ENCODE measurements at regions not wholly inside any gene's neighbourhood (a gene's known extent, or its start where the extent isn't known, plus 50 kb on each side); places are given as distances from the start of the nearest gene placed in this dataset.
"Not testable (repeated sequence)": the region's sequence is repeated elsewhere in the genome, so short reads cannot be mapped to it uniquely, and the experiment has no call there.

DNA sequence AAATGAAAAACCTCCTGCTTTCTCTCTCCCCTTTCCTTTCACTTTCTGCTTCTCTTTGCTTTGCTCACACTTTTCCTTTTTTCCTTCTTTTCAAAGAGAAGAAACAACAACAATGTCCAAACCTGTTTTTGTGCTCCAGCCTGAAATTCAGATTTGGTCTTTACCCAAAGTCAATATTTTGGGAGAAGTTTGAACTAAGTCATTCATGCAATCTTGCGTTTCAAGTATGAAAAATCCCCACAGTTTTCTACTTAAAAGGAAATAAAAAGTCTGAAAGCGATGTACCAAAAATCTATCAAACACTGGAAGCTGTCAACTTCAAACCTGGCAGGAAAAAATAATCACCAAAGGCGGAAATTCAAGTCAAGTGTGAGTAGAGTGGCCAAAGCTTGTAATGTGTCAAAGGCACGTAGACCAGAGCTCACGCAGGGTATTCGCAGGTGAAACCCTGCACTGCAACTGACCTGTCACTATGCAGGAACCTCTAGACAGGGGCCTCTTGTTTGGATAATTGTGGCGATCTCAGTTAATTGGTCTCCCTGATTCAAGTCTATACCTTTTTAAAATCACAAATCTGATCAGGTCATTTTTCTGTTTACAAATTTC, 118.8 kb upstream of the GALNT15 start:
- DNase-seq (ENCODE audit: low read depth in 2 of 2) = no peak

DNA sequence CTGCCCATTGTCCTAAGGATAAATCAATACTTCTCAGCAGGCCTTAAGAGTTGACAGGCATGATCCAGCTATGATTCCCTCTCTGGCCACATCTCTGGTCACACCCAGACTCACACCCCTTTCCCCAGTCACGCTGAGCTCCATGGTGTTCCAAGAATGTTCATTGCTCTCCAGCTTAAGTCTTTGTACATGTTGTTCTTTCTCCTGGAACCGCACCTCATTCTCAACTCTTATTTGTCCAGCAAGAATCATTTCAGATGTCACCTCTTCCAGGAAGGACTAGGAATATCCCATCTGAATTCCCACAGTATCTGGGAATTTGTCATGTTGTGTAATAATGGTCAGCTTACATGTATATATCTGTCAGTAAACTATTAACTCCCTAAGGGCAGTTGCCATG, 118.3 kb upstream of the GALNT15 start:
- no peak for DNase-seq (ENCODE audit: low read depth in 2 of 2)

DNA sequence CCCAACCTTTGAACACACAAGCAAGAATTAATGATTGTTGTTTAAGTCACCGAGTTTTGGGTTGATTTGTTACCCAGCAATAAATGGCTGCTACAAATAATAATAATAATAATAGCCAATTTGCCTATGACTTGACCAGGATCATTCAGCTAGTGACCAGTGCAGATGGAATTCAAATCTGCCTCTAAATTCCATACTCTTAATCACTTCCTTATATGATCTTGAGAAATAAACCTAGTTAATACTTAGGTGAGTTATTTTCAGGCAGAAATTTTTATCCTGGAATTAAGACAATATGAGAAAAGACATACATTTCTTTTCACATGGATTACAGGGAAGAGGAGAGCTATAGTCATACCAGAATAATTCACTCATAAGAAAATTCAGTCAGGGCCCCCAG, 116.0 kb upstream of the GALNT15 start:
- DNase-seq (ENCODE audit: low read depth in 2 of 2) = no peak

DNA sequence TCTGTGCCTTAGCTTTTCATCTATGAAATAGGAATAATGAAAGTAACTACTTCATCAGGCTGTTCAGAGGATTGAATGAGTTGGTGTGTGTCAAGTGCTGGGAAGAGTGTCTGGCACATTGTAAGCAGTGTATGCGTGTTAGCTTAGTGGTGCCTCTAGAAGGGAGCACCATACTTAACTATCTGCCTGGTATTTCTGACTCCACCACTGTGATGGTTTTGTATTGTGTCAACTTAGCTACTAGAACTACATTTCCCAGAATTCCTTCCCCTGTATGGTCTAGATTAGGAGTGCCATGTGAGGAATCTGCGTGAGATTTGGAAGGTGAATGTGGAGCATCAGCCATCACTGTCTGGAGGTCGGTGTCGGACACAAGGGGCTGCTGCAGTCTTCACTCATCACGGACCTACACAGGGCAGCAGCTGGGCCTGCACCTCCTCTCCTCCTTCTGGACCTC, 115.4 kb upstream of the GALNT15 start:
- no peak for DNase-seq (ENCODE audit: low read depth in 2 of 2)

DNA sequence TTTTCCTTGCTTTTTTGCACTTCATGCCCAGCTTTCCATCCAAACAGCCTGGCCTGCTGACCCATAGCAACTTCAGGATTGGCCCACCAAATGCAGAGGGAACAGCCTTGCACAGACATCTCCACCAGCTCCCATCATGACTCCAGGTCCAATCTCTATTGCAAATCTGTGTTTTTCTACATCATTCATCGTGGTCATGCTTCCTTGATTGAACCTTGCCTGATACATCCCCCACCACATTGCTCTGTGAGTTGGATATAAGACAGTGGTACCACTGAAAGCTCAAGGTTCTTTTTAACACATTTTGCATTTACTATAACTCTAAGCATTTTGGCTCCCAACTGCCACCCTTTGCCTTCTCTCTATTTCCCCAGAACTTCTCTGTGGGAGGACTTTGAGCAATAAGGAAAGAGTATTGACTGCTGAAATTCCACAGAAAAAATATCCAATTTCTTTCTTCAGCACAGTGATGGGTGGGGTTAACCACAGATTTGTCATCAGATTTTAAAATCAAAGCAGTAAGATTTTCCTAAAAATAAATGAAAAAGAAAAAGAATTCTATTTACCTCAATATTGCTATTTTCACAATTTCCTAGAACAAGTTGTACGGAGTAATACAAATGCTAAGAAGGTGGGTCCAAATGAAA, 114.6 kb upstream of the GALNT15 start:
- DNase-seq (ENCODE audit: low read depth in 2 of 2) = no peak

- DNase-seq (ENCODE audit: low read depth in 2 of 2) = no peak
These were observed 114.1 kb upstream of the GALNT15 start for GRCh38 chr3:16060358-16060852.

DNA sequence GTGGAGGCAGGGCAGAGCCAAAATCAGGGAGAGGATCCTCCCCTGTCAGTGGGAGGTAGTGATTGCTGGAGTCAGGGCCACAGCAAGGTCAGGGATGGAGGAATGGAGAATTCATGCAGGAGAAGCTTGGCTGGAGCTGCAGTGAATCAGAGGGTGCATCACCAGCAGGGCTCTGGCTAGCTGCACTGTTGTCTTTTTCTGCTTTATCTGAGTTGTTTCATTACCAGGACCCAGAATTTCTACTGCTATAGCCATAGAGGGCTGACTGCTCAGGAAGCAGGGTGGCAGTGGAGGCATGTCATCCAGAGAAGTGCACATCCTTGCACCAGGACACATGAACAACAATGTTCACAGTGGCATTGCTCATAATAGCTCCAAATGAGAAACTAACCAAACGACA, 113.5 kb upstream of the GALNT15 start:
- no peak for DNase-seq (ENCODE audit: low read depth in 2 of 2)

DNA sequence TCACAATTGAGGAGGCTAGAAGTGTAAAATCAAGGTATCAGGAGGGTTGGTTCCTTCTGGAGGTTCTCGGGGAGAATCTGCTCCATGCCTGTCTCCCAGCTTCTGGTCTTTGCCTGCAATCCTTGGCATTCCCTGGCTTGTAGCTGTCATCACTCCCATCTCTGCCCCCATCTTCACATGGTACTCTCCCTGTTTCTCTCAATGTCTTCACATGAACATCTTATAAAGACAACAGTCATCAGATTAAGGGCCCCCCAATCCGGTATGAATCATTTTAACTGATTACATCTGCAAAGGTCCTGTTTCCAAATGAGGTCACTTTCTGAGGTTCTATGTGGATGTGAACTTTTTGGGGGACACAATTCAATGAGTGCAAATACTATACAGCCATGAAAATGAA, 113.0 kb upstream of the GALNT15 start:
- no peak for DNase-seq (ENCODE audit: low read depth in 2 of 2)

GRCh38 chr3:16063603-16064002, 110.9 kb upstream of the GALNT15 start:
- DNase-seq (ENCODE audit: low read depth in 2 of 2) = no peak

DNA sequence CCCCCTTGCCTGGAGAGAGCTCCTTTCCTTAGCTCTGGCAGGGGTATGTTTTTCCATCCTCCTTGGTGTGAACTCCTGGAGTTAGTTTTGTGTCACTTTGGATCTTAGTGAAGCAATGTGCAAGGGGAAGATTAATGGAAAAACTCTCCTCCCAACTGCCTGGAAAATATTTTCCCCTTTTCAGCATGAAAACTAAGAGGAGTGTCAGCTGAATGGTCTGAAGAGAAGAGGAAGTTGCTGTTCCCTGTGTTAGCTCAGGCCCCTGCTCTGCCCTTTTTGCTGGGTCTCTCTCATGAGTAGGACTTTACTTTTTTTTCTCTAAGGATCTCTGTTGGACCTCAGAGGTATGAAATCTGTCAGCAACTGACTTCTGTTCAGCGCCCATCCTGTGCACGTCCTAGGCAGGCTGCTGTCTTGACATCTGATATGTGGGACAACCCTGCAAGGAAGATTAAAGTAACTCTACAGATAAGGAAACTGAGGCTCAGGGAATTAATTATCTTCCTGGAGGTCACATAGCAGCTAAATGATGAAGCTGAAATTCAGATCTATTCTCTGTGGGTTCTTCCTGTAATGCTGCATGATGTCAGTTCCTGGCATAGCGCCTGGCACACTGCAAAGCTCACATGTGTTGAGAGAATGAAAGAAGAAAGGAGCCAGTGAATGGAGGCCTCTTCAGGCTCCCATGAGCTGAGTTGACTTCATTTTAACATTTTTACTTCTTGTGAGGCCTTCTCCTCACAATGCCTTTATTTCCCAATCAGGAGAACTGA, 109.7 kb upstream of the GALNT15 start:
- DNase-seq (ENCODE audit: low read depth in 2 of 2) = no peak

DNA sequence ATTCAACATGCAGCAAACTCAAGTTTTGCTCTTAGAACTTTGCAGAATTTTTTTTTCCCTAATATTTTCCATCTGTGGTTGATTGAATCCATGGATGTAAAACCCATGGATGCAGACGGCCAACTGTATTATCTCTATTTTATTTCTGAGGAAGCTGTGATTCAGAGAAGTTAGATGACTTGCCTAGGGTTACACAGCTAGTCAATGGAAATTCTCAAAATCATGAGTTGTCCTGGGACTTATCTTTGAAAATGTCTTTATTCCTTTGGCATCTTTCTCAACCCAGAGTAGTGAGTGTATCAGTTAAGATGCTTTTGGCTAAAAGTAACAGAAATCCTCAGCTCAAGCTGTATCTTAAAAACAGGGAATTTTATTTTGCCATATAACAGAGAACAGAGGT, 107.9 kb upstream of the GALNT15 start:
- DNase-seq (ENCODE audit: low read depth in 2 of 2) = no peak

GRCh38 chr3:16066975-16067374, 107.5 kb upstream of the GALNT15 start:
- no peak for DNase-seq (ENCODE audit: low read depth in 2 of 2)

- no peak for DNase-seq (ENCODE audit: low read depth in 2 of 2)
These were observed 106.5 kb upstream of the GALNT15 start for GRCh38 chr3:16067837-16068471.

DNA sequence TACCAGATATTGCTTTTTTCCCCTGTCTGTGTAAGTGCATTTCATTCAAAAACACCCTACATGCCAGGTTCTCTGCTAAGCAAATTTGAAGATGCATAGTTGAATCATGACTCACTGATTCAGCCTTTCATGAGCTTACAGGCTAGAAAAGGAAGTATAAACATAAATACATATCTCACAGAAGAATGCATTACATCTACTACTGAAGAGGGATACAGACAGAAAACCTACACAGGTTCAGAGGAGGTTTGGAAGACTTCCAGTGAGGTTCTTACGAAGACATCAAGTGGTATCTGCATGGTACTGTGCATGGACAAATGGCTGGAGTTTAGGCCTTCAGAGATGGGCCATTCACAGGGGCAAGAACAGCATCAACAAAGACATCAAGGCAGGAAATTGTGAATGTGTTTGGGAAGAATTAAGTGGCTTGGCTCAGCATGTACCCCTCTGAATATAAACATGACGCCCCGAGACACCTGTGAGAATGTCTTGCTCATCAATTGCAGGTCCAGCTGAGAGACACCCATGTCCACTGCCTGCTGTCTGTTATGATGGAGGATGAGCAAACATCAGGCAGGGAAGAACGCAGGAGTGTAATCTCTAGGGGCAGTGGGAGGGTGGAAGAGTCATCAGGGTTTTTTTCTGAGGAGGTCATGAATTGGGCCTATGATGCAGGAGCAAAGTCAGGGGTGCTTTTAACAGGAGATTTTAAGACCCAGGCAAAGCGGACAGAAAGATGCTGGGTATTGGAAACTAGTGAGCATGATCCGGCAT, 105.1 kb upstream of the GALNT15 start:
- no peak for DNase-seq (ENCODE audit: low read depth in 2 of 2)

DNA sequence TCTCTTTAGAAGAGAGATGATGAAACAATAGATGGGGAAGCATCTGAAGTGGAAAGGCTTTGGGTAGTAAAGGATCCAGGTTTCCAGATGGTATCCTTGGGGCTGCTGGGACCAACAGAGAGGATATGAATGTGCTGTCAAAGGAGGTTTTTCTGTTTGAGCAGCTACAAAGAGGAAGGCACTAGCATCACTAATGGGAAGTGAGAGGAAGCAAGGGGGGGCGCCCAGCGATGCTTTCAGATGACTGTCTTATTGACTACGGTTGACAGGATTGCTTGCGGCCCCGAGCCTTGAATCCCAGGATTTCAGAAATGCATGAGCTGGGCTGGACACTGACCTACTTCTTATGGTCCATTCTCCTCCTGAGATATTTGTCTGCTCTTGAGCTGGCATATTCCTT, 103.8 kb upstream of the GALNT15 start:
- DNase-seq (ENCODE audit: low read depth in 2 of 2) = no peak

GRCh38 chr3:16071206-16071605, 103.3 kb upstream of the GALNT15 start:
- no peak for DNase-seq (ENCODE audit: low read depth in 2 of 2)

GRCh38 chr3:16072420-16073110, 101.9 kb upstream of the GALNT15 start:
- DNase-seq (ENCODE audit: low read depth in 2 of 2) = no peak

DNA sequence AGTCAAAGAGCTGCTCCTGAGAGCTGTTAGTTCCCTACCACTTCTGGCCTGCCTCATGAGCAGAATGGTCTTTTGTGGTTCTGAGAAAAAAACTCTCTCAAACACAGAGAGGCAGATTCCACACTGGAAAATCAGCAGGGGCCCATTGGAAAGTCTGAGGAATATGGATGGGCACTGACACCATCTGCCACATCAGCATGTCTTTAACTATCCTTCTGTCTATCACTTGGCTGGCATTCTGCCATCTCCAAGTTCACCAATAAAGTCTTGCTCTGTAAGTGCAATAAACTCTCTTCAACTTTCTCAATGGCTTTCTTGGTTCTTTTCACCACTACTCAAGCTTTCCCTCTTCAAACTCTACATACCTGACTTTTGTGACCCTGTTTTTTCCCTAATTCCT, 101.3 kb upstream of the GALNT15 start:
- no peak for DNase-seq (ENCODE audit: low read depth in 2 of 2)

DNA sequence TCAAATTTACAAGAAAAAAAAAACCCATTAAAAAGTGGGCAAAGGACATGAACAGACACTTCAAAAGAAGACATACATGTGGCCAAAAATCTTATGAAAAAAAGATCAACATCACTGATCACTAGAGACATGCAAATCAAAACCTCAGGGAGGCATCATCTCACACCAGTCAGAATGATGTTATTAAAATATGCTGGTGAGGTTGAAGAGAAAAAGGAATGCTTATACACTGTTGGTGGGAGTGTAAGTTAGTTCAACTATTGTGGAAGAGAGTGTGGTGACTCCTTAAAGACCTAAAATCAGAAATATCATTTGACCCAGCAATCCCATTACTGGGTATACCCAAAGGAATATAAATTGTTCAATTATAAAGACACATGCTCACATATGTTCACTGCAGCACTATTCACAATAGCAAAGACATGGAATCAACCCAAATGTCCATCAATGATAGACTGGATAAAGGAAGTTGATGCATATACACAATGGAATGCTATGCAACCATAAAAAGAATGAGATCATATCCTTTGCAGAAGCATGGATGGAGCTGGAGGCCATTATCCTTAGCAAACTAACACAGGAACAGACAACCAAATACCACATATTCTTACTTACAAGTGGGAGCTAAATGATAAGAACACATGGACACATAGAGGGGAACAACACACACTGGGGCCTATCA, 100.3 kb upstream of the GALNT15 start:
- DNase-seq (ENCODE audit: low read depth in 2 of 2) = not testable (repeated sequence)

DNA sequence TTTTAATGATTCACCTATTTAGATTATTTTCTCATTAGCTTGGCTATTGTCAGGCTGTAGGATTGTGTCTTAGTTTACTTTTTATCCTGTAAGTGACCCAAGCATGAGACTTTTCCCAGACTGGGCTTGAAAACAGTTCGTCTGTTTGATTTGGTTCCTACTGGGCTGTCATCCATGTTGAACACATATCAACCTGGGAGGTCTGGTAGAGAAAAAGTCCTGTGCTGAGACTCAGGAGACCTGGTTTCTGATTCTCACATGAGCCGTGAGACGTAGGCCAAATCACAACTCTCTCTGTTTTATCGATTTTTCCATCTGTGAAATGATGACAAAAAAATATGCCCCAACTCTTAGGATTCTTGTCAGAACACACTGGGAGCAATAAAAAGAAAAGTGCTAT, 98.8 kb upstream of the GALNT15 start:
- DNase-seq (ENCODE audit: low read depth in 2 of 2) = no peak
